ENCODE measurements at regions not wholly inside any gene's neighbourhood (a gene's known extent, or its start where the extent isn't known, plus 50 kb on each side); places are given as distances from the start of the nearest gene placed in this dataset.

- Histone ChIP-seq H3K9me3 (replicated peaks) (no peaks in the 10 kb centered on the region), H3K4me3 (no peak overlapping the region), H3K4me1 (peaks cover under 1% of the 10 kb centered on the region), H3K36me3 (no peaks in the 10 kb centered on the region), H3K27ac (replicated peaks) (no peak overlapping the region), H3K27me3 (ENCODE audit: low read depth) (no peaks in the 10 kb centered on the region)
- no peak for DNase-seq
- intact Hi-C loops (cut with micrococcal nuclease) = no loop called here
- TF ChIP-seq CTCF (IDR thresholded peaks at IDR 0.05; ENCODE audit: borderline replicate concordance) = no peak
These were observed 435.5 kb downstream of the GABRG1 start for GRCh38 chr4:45688341-45688740.

GRCh38 chr4:45679411-45679810, 444.4 kb downstream of the GABRG1 start:
- Histone ChIP-seq H3K4me1 (no peaks in the 10 kb centered on the region), H3K4me3 (no peak overlapping the region), H3K27ac (replicated peaks) (no peak overlapping the region), H3K27me3 (ENCODE audit: low read depth) (no peaks in the 10 kb centered on the region), H3K36me3 (no peaks in the 10 kb centered on the region), H3K9me3 (replicated peaks) (no peaks in the 10 kb centered on the region)
- intact Hi-C loops (cut with micrococcal nuclease) = no loop called here
- TF ChIP-seq CTCF (IDR thresholded peaks at IDR 0.05; ENCODE audit: borderline replicate concordance) = no peak
- no peak for DNase-seq

DNA sequence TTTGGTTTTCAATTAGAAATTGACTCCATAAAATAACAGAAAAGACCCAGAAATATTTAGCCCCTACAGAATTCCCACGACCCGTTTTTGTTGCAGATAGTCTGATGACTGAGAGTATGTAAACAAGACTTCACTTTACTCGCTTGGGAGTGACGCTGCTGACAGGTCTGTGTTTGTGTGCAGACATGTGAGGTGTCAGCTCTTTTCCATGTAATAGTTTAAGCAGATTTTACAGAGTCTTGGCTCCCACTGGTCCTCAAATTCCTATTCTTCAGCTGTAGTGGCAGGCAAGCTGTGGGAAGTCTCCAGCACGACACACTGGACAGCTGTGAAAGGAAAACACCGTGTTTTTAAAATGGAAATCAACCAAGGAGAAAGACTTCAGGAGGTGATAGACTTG, 455.7 kb downstream of the GABRG1 start:
- Histone ChIP-seq H3K36me3 (no peaks in the 10 kb centered on the region), H3K27ac (replicated peaks) (no peak overlapping the region), H3K4me1 (peaks cover 8% of the 10 kb centered on the region), H3K9me3 (replicated peaks) (no peaks in the 10 kb centered on the region), H3K27me3 (ENCODE audit: low read depth) (no peaks in the 10 kb centered on the region), H3K4me3 (no peak overlapping the region)
- no peak for TF ChIP-seq CTCF (IDR thresholded peaks at IDR 0.05; ENCODE audit: borderline replicate concordance)
- intact Hi-C loops (cut with micrococcal nuclease) = no loop called here
- DNase-seq = no peak

DNA sequence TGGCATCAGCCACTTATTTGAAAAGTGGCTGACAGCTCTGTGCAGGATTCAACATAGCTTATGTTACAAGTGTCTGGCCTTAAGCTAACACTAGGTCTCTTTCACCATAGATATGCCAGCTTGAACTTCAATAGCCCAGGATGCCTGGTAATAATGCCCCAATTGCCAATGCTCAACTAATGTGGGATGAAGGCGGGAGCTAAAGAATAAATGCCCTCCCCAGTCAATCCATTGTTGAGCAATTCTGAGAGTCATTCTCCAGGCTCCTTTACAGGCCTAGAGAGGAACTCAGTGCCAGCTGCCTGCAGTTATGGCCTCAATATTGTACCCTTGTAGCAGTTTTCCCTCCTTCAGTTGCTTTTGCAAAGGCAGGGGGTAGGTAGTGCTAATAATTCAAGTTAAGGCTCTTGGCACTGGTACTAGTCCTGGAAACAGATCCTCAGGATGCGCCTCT, 460.2 kb downstream of the GABRG1 start:
- H3K27me3 ChIP-seq (ENCODE audit: low read depth) = no peaks in the 10 kb centered on the region
- H3K4me1 ChIP-seq = peaks cover 13% of the 10 kb centered on the region
- no peaks in the 10 kb centered on the region for H3K36me3 ChIP-seq
- no peak overlapping the region for H3K4me3 ChIP-seq
- TF ChIP-seq CTCF (IDR thresholded peaks at IDR 0.05; ENCODE audit: borderline replicate concordance) = no peak
- intact Hi-C loops (cut with micrococcal nuclease) = no loop called here
- peak overlapping the region; percentile 75 for H3K27ac ChIP-seq (replicated peaks)
- H3K9me3 ChIP-seq (replicated peaks) = no peaks in the 10 kb centered on the region
- DNase-seq = no peak

GRCh38 chr4:45663003-45663402, 460.9 kb downstream of the GABRG1 start:
- Histone ChIP-seq H3K4me1 (peaks cover 13% of the 10 kb centered on the region), H3K4me3 (no peak overlapping the region), H3K27me3 (ENCODE audit: low read depth) (no peaks in the 10 kb centered on the region), H3K27ac (replicated peaks) (peak overlapping the region; percentile 75), H3K9me3 (replicated peaks) (no peaks in the 10 kb centered on the region), H3K36me3 (no peaks in the 10 kb centered on the region)
- TF ChIP-seq CTCF (IDR thresholded peaks at IDR 0.05; ENCODE audit: borderline replicate concordance) = no peak
- DNase-seq = peak; percentile 48
- intact Hi-C loops (cut with micrococcal nuclease) = no loop called here

DNA sequence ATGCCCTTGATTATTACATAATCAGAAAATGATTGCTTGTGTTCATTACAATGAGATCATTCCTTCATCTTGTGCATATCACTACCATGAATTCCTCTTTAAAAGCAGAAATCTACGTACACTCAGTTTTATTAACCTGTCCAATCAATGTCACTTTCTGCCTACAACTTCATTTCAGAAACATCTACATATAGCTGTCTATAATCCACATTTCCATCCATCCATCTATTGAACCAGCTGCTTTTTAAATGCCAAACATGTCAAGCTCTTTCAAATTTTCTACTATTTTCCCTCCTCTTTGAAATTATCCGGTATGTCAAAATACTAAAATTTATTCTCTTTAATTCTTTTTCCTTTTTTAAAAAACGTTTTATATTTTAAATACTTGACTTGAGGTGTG, 462.0 kb downstream of the GABRG1 start:
- no peaks in the 10 kb centered on the region for H3K9me3 ChIP-seq (replicated peaks)
- H3K4me3 ChIP-seq = no peak overlapping the region
- no peaks in the 10 kb centered on the region for H3K27me3 ChIP-seq (ENCODE audit: low read depth)
- no peak for DNase-seq
- intact Hi-C loops (cut with micrococcal nuclease) = no loop called here
- H3K27ac ChIP-seq (replicated peaks) = no peak overlapping the region
- H3K36me3 ChIP-seq = no peaks in the 10 kb centered on the region
- peaks cover 13% of the 10 kb centered on the region for H3K4me1 ChIP-seq
- no peak for TF ChIP-seq CTCF (IDR thresholded peaks at IDR 0.05; ENCODE audit: borderline replicate concordance)
